ENCODE measurements at regions not wholly inside any gene's neighbourhood (a gene's known extent, or its start where the extent isn't known, plus 50 kb on each side); places are given as distances from the start of the nearest gene placed in this dataset.
A peak's percentile ranks its signal among the peaks of the same experiment; 100 is the strongest.
"Not testable (repeated sequence)": the region's sequence is repeated elsewhere in the genome, so short reads cannot be mapped to it uniquely, and the experiment has no call there.

DNA sequence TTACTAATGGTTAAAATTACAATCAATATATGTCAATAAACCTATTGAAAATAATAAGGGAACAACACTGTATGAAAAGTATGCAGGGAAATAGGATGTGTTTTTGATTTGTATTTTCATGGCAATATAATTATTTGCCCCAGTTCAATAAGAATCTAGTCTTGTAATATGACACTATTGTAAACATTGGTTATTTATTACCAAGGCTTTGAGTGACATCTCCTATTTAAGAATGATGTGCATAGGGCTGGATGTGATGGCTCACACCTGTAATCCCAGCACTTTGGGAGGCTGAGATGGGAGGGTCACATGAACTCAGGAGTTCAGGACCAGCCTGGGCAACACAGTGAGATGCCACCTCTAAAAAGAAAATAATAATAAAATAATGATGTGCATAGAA is 78.6 kb upstream of the DTNBP1 start:
- TF ChIP-seq, protein P1, sequence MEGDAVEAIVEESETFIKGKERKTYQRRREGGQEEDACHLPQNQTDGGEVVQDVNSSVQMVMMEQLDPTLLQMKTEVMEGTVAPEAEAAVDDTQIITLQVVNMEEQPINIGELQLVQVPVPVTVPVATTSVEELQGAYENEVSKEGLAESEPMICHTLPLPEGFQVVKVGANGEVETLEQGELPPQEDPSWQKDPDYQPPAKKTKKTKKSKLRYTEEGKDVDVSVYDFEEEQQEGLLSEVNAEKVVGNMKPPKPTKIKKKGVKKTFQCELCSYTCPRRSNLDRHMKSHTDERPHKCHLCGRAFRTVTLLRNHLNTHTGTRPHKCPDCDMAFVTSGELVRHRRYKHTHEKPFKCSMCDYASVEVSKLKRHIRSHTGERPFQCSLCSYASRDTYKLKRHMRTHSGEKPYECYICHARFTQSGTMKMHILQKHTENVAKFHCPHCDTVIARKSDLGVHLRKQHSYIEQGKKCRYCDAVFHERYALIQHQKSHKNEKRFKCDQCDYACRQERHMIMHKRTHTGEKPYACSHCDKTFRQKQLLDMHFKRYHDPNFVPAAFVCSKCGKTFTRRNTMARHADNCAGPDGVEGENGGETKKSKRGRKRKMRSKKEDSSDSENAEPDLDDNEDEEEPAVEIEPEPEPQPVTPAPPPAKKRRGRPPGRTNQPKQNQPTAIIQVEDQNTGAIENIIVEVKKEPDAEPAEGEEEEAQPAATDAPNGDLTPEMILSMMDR (IDR thresholded peaks at IDR 0.05; ENCODE audit: borderline replicate concordance, control extremely low read depth, extremely low read depth, insufficient read depth, missing control alignments) = no peak
- in situ Hi-C loops (cut with MboI; ENCODE audit: low sequenced_read_pairs, unreplicated experiment) = no loop called here
- DNase-seq (ENCODE audit: low spot score) = no peak

DNA sequence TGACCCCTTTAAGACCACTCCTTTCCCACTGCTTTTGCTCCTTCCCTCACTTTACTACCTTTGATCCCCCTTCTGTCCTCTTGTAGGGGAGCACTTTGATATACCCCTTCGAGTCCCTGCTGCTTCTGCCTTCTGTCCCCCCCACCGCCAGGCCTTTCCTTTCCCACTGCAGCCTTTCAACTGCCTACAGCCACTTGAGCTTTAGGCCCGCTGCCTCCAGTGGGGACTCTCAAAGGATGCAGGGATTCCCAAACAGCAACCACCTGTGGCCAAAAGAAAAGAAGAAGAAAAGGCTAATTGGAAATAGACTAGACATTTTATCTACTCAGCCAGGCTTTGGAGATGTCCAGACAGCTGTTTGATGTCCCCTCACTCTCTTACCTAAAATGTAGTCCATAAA is 77.0 kb upstream of the DTNBP1 start:
- no peak for DNase-seq (ENCODE audit: low spot score)
- TF ChIP-seq, protein P1 (IDR thresholded peaks at IDR 0.05; ENCODE audit: borderline replicate concordance, control extremely low read depth, extremely low read depth, insufficient read depth, missing control alignments) = no peak
- in situ Hi-C loops (cut with MboI; ENCODE audit: low sequenced_read_pairs, unreplicated experiment) = no loop called here

DNA sequence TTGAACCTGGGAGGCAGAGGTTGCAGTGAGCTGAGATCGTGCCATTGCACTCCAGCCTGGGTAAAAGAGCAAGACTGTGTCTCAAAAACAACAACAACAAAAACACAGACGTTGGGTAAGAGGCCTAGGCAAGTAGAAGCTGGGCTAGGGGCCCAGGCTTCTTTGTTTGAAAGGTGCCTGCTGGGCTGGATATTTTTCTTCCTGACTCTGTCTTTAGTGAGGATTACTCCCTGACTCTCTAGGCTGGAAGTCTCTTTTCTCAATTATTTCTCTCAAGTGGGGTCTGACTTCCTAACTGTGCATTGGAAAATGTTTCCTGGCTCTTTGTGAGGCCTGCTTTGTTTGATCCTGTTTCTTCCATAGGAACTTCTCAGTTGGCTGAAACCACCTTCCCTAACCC is 76.5 kb upstream of the DTNBP1 start:
- TF ChIP-seq, protein P1 (IDR thresholded peaks at IDR 0.05; ENCODE audit: borderline replicate concordance, control extremely low read depth, extremely low read depth, insufficient read depth, missing control alignments) = no peak
- in situ Hi-C loops (cut with MboI; ENCODE audit: low sequenced_read_pairs, unreplicated experiment) = no loop called here
- no peak for DNase-seq (ENCODE audit: low spot score)

DNA sequence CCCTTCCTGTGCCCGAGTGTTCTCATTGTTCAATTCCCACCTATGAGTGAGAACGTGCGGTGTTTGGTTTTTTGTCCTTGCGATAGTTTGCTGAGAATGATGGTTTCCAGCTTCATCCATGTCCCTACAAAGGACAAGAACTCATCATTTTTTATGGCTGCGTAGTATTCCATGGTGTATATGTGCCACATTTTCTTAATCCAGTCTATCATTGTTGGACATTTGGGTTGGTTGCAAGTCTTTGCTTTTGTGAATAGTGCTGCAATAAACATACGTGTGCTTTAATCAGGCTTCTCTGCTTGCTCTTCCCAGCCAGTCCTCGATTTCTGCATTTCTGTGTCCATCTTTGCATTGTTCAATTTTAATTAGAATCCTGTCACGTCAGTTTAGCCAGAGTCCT is 75.4 kb upstream of the DTNBP1 start:
- in situ Hi-C loops (cut with MboI; ENCODE audit: low sequenced_read_pairs, unreplicated experiment); DNase-seq (ENCODE audit: low spot score): not testable (repeated sequence)

DNA sequence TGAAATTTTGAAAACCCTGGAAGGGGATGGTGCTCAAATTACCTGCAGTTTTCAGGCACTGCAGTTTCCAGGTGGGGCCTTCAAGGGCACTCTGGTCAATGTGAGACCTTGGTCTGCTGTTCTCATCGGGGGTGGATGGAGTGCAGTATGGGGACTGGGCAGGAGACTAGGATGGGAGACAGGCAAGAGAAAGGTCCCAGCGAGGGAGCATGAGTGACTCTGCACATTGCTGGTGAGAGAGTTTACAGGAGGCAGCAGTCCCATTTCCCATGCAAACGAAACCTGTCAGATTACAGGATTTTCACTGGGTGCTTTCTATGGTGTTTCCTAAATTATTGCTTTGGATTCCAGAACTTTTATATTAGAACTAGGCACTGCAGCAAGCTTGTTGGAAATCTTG is 73.5 kb upstream of the DTNBP1 start:
- DNase-seq (ENCODE audit: low spot score) = no peak
- TF ChIP-seq, protein P1 (IDR thresholded peaks at IDR 0.05; ENCODE audit: borderline replicate concordance, control extremely low read depth, extremely low read depth, insufficient read depth, missing control alignments) = no peak
- in situ Hi-C loops (cut with MboI; ENCODE audit: low sequenced_read_pairs, unreplicated experiment) = no loop called here

DNA sequence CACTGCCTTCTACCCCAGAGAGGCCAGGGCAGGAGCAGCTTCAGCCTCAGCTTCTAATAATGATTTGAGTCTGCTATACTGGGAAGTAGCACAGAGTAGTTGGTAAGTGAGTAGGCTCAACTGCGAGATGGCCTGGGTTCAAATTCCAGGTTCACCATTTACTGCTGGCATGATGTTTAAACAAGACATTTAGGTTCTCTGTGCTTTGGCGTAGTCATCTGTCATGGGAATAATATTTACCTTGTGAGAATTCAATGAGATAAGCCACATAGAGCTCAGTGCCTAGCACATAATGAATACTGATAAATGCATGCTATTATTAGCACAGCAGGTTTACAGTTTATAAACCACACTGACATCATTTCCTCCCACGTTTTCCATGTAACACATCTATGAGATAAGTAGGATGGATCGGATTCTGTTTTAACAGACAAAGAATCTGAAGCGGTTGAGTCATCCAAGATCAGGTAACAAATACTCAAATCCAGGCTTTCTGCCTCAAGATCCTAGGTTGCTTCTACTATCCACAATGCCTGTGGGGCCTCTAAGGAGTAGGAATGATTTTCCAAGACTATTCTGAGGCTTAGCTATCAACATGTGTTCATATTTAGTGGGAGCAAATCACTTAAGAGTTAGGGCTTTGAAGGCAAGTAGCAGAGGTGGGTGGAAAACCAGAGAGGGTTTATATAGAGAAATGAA is 72.9 kb upstream of the DTNBP1 start:
- peak; percentile 41 for DNase-seq (ENCODE audit: low spot score)
- TF ChIP-seq, protein P1 (IDR thresholded peaks at IDR 0.05; ENCODE audit: borderline replicate concordance, control extremely low read depth, extremely low read depth, insufficient read depth, missing control alignments) = no peak
- in situ Hi-C loops (cut with MboI; ENCODE audit: low sequenced_read_pairs, unreplicated experiment) = no loop called here

DNA sequence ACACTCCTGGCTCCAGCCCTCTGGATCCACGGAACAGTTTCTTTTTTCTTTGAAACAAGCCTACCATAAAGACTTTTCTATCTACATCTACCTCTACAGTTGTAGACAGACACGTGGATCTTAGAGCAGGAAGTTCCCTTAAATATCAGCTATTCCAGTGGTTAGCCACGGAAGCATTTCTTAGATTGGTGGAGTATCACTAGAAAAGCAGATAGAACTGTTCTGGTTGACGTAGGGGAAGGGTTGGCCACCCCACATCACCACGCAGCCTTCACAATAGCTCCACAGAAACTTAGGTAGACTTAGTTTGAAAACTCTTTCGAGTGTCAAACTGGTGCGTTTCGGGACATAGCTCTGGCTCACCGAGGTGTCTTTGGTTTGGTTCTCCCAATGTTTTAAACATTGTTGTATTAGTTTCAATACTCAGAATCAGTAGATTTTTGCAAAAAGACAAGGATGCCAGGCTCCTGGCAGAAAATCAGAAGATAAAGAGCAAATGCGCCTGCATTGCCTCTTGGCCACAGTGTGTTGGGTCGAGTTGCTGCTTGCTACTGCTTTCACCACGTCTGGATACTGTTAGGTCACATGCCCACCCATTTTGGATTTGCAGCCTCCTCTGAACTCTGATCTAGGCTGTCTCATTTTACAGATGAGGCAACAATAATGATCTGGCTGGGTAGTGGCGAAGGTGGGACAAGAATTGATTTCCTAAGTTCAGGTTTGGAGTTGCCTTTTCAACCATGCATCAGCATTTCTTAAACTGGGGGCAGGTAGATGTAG is 71.5 kb upstream of the DTNBP1 start:
- no peak for DNase-seq (ENCODE audit: low spot score)
- TF ChIP-seq, protein P1 (IDR thresholded peaks at IDR 0.05; ENCODE audit: borderline replicate concordance, control extremely low read depth, extremely low read depth, insufficient read depth, missing control alignments) = no peak
- in situ Hi-C loops (cut with MboI; ENCODE audit: low sequenced_read_pairs, unreplicated experiment) = no loop called here

All from GM13976 (cell line).